ENCODE measurements at regions not wholly inside any gene's neighbourhood (a gene's known extent, or its start where the extent isn't known, plus 50 kb on each side); places are given as distances from the start of the nearest gene placed in this dataset.
A peak's percentile ranks its signal among the peaks of the same experiment; 100 is the strongest.

DNA sequence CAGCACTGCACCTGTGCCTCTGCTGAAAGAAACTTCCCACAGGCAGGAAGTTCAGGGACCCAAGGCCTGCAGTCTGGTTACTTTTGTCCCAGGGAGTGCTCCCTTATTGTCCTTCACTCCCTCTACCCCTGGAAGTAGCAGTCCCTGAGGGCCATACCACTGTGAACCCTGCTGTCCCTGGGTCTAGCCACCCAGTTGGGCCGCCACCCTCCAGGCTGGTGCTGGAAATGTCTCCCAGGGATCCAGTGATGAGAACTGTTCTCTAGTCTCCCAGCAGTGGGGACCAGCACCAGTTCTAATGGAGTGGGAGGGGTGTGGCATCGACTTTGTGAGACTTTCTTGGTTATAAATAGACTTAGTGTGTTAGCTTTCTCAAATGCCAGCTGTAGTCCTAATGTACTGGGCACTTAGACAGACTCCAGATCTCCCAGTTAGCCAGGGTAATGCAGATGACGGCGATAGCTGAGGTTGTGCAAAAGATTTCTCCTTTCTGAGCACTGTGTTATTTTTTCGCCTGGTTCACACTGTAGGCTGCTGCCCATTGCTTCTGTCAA lies 462.5 kb downstream of the CDH26 start:
- no peak overlapping the region for H3K4me3 Mint-ChIP-seq
- H3K27ac Mint-ChIP-seq = no peak overlapping the region
- no peaks in the 10 kb centered on the region for H3K36me3 Mint-ChIP-seq
- H3K4me1 Mint-ChIP-seq = no peaks in the 10 kb centered on the region
- no peaks in the 10 kb centered on the region for H3K9me3 Mint-ChIP-seq
- H3K27me3 Mint-ChIP-seq = peaks cover 1% of the 10 kb centered on the region

GRCh38 chr20:60422848-60423247 lies 464.6 kb downstream of the CDH26 start:
- Mint-ChIP-seq H3K36me3 (no peaks in the 10 kb centered on the region), H3K4me1 (no peaks in the 10 kb centered on the region), H3K9me3 (no peaks in the 10 kb centered on the region), H3K27me3 (peaks cover 1% of the 10 kb centered on the region), H3K27ac (no peak overlapping the region), H3K4me3 (no peak overlapping the region)

DNA sequence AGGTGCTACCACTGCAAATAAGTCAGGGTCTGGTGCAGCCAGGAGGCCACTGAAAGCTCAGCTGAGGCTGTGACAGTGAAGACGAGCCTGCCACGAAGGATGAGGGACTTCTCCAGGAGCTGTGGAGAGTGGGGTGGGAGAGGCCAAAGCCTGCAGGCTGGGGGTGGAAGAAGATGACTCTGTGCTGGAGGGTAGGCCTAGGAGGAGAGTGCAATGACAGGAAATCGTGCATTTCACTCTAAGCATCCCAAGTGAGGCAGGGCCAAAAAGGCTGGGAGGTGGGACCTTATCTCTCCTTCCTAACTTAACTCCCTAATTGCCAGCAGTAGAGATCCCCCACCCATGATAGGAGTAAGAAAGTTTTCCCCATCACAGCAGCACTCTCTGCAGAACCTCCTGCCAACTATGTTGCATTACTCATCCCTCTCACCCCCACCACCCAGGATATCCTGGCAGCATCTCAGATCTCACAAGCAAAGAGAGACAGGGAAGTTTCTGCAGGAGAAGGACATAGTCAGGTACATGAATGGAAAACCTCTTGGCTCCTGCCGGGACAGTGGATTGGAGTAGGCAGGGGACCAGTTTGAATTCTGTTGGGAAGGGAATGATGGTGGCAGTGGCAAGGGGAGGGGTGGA lies 466.2 kb downstream of the CDH26 start:
- peaks cover 1% of the 10 kb centered on the region for H3K27me3 Mint-ChIP-seq

DNA sequence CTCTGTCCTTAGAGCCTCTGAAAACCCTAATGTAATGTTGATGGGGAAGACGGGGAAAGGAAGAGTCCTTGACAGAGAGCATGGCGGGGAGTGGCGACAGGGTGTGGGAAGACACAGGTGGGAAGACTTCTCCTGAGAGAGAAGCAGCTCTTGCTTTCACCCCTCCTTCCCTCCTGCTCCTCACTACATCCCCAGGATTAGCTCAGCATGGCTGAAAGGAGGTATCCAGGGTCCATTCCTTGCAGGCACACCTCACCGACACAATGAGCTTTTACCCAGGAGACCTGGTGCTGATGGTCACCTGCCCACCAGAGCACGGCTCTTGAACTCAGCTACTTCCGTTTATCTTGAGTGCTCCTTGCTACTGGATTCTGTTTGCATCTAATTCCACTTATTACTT lies 469.3 kb downstream of the CDH26 start:
- Mint-ChIP-seq H3K27ac (no peak overlapping the region), H3K4me3 (no peak overlapping the region), H3K27me3 (no peaks in the 10 kb centered on the region), H3K9me3 (no peaks in the 10 kb centered on the region), H3K4me1 (no peaks in the 10 kb centered on the region), H3K36me3 (no peaks in the 10 kb centered on the region)

More for the DNA sequence above, 466.2 kb downstream of the CDH26 start:
- no peaks in the 10 kb centered on the region for H3K9me3 Mint-ChIP-seq
- no peaks in the 10 kb centered on the region for H3K36me3 Mint-ChIP-seq
- no peaks in the 10 kb centered on the region for H3K4me1 Mint-ChIP-seq
- H3K4me3 Mint-ChIP-seq = no peak overlapping the region
- no peak overlapping the region for H3K27ac Mint-ChIP-seq

- Mint-ChIP-seq H3K9me3 (no peaks in the 10 kb centered on the region), H3K27me3 (no peaks in the 10 kb centered on the region), H3K36me3 (no peaks in the 10 kb centered on the region), H3K4me3 (no peak overlapping the region), H3K4me1 (no peaks in the 10 kb centered on the region), H3K27ac (no peak overlapping the region)
Observed at GRCh38 chr20:60428651-60429050, 470.4 kb downstream of the CDH26 start.

GRCh38 chr20:60430516-60431001 lies 472.3 kb downstream of the CDH26 start:
- no peaks in the 10 kb centered on the region for H3K9me3 Mint-ChIP-seq
- no peaks in the 10 kb centered on the region for H3K4me1 Mint-ChIP-seq
- no peaks in the 10 kb centered on the region for H3K36me3 Mint-ChIP-seq
- peaks cover 5% of the 10 kb centered on the region for H3K27me3 Mint-ChIP-seq
- no peak overlapping the region for H3K27ac Mint-ChIP-seq
- H3K4me3 Mint-ChIP-seq = no peak overlapping the region

GRCh38 chr20:60431349-60431748 lies 473.1 kb downstream of the CDH26 start:
- H3K36me3 Mint-ChIP-seq = no peaks in the 10 kb centered on the region
- no peak overlapping the region for H3K27ac Mint-ChIP-seq
- peaks cover 5% of the 10 kb centered on the region for H3K27me3 Mint-ChIP-seq
- H3K4me1 Mint-ChIP-seq = no peaks in the 10 kb centered on the region
- no peak overlapping the region for H3K4me3 Mint-ChIP-seq
- no peaks in the 10 kb centered on the region for H3K9me3 Mint-ChIP-seq

- Mint-ChIP-seq H3K27ac (no peak overlapping the region), H3K4me1 (no peaks in the 10 kb centered on the region), H3K4me3 (no peak overlapping the region), H3K27me3 (peaks cover 8% of the 10 kb centered on the region), H3K36me3 (no peaks in the 10 kb centered on the region), H3K9me3 (peaks cover 9% of the 10 kb centered on the region)
Observed at GRCh38 chr20:60437418-60437817, 479.2 kb downstream of the CDH26 start.

GRCh38 chr20:60446267-60447111 lies 488.3 kb downstream of the CDH26 start:
- Mint-ChIP-seq H3K27me3 (peaks cover 4% of the 10 kb centered on the region), H3K4me1 (no peaks in the 10 kb centered on the region), H3K27ac (no peak overlapping the region), H3K36me3 (no peaks in the 10 kb centered on the region), H3K9me3 (no peaks in the 10 kb centered on the region), H3K4me3 (no peak overlapping the region)

- no peaks in the 10 kb centered on the region for H3K9me3 Mint-ChIP-seq
- no peak overlapping the region for H3K4me3 Mint-ChIP-seq
- peaks cover 4% of the 10 kb centered on the region for H3K27me3 Mint-ChIP-seq
- no peaks in the 10 kb centered on the region for H3K4me1 Mint-ChIP-seq
- H3K36me3 Mint-ChIP-seq = no peaks in the 10 kb centered on the region
- H3K27ac Mint-ChIP-seq = no peak overlapping the region
Observed at GRCh38 chr20:60447703-60448102, 489.5 kb downstream of the CDH26 start.

GRCh38 chr20:60453388-60454246 lies 495.4 kb downstream of the CDH26 start:
- no peak overlapping the region for H3K27ac Mint-ChIP-seq
- no peaks in the 10 kb centered on the region for H3K9me3 Mint-ChIP-seq
- no peak overlapping the region for H3K4me3 Mint-ChIP-seq
- H3K27me3 Mint-ChIP-seq = peaks cover 5% of the 10 kb centered on the region
- H3K4me1 Mint-ChIP-seq = no peaks in the 10 kb centered on the region
- no peaks in the 10 kb centered on the region for H3K36me3 Mint-ChIP-seq

DNA sequence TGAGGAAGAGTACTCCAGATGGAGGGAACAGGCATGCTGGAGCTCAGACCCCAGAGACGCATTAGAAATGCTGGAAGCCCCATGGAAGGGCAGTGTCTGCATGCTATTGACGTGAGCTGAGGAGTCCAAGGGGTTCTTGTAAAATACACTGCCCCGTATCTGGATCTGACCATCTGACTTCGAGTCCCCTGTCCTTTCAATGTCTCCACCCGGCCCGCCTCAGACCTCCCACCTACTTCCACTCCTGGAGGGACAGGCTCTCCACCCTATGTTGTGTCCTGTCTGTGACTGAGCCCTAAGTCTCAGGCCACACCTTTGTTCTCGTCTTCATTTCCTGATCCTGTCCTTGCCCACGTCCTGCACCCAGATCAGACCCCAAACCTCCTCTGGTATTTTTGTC lies 496.3 kb downstream of the CDH26 start:
- H3K27me3 Mint-ChIP-seq = peaks cover 6% of the 10 kb centered on the region
- no peaks in the 10 kb centered on the region for H3K36me3 Mint-ChIP-seq
- no peaks in the 10 kb centered on the region for H3K4me1 Mint-ChIP-seq
- H3K27ac Mint-ChIP-seq = no peak overlapping the region
- H3K4me3 Mint-ChIP-seq = no peak overlapping the region
- H3K9me3 Mint-ChIP-seq = no peaks in the 10 kb centered on the region

GRCh38 chr20:60455272-60455671 lies 497.0 kb downstream of the CDH26 start:
- Mint-ChIP-seq H3K4me3 (no peak overlapping the region), H3K27ac (peak overlapping the region; percentile 42), H3K9me3 (no peaks in the 10 kb centered on the region), H3K36me3 (no peaks in the 10 kb centered on the region), H3K4me1 (no peaks in the 10 kb centered on the region), H3K27me3 (peaks cover 8% of the 10 kb centered on the region)

- H3K27ac Mint-ChIP-seq = no peak overlapping the region
- no peak overlapping the region for H3K4me3 Mint-ChIP-seq
- H3K9me3 Mint-ChIP-seq = no peaks in the 10 kb centered on the region
- H3K27me3 Mint-ChIP-seq = peaks cover 9% of the 10 kb centered on the region
- H3K4me1 Mint-ChIP-seq = no peaks in the 10 kb centered on the region
- H3K36me3 Mint-ChIP-seq = no peaks in the 10 kb centered on the region
Observed at GRCh38 chr20:60459212-60459611, 501.0 kb downstream of the CDH26 start.

DNA sequence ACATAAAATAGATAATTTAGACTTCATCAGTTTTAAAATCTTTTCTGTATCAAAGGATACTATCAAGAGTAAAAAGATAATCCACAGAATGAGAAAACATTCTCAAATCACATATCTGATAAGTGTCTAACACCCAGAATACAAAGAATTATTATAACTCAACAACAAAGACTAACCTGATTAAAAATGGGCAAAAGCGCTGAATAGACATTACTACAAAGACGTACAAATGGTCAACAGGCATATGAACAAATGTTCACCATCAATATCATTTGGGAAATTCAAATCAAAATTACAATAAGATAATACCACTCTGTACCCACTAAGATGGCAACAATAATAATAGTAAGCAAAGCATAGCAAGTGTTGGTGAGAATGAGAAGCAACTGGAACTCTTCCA lies 503.8 kb downstream of the CDH26 start:
- H3K36me3 Mint-ChIP-seq = no peaks in the 10 kb centered on the region
- H3K27ac Mint-ChIP-seq = no peak overlapping the region
- H3K4me1 Mint-ChIP-seq = no peaks in the 10 kb centered on the region
- H3K4me3 Mint-ChIP-seq = no peak overlapping the region
- no peaks in the 10 kb centered on the region for H3K9me3 Mint-ChIP-seq
- H3K27me3 Mint-ChIP-seq = peaks cover 8% of the 10 kb centered on the region
